ENCODE measurements at regions not wholly inside any gene's neighbourhood (a gene's known extent, or its start where the extent isn't known, plus 50 kb on each side); places are given as distances from the start of the nearest gene placed in this dataset.
A peak's percentile ranks its signal among the peaks of the same experiment; 100 is the strongest.

DNA sequence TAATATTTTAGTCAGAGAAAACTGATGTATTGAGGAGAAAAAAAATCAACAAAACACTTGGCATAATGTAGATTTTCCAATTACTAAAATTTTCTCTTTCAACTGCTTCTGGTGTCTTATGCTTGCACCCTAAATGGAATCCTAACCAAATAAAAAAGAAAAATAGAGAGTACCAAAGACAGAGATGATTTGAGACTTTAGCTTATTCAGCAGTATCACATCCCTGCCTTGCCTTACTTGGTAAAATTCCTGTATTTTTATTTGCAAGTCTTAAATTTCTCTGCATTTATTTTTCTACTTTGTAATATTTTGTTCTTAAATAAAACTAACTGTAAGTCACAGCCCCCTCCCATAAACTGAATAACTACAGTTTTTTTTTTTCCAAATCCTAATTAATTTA lies 950.5 kb upstream of the INTU start:
- Histone ChIP-seq H3K9me3 (ENCODE audit: control insufficient read depth in 4 of 4, insufficient read depth in 3 of 4, low read length in 3 of 4) (no peaks in the 10 kb centered on the region), H3K4me1 (ENCODE audit: control insufficient read depth in 5 of 5, insufficient read depth in 5 of 5, low read length in 5 of 5) (peaks cover 0 to 39% (median 0%) of the 10 kb centered on the region in 5 donors), H3K27me3 (ENCODE audit: control insufficient read depth in 3 of 3, insufficient read depth in 3 of 3, low read length in 2 of 3) (no peaks in the 10 kb centered on the region), H3K27ac (ENCODE audit: low read depth in 1 of 2, low read length in 1 of 2) (no peak overlapping the region), H3K9ac (ENCODE audit: insufficient read depth in 1 of 2, low read length in 2 of 2) (no peak overlapping the region), H3K4me3 (no peak overlapping the region), H3K36me3 (ENCODE audit: control insufficient read depth in 4 of 4, insufficient read depth in 4 of 4, low read length in 4 of 4) (no peaks in the 10 kb centered on the region)
- ATAC-seq (ENCODE audit: insufficient read depth, low FRiP score) (no peak), DNase-seq (peak in 1 of 3 donors; percentile 36)
- no peak for TF ChIP-seq CTCF (IDR thresholded peaks at IDR 0.05; ENCODE audit: control extremely low read depth, extremely low read depth)

GRCh38 chr4:126686491-126686890 lies 946.3 kb upstream of the INTU start:
- H3K4me1 ChIP-seq (ENCODE audit: control insufficient read depth in 5 of 5, insufficient read depth in 5 of 5, low read length in 5 of 5): peaks cover 0 to 48% (median 3%) of the 10 kb centered on the region in 5 donors
- no peaks in the 10 kb centered on the region for H3K9me3 ChIP-seq (ENCODE audit: control insufficient read depth in 4 of 4, insufficient read depth in 3 of 4, low read length in 3 of 4)
- no peak for TF ChIP-seq CTCF (IDR thresholded peaks at IDR 0.05; ENCODE audit: control extremely low read depth, extremely low read depth)
- ATAC-seq (ENCODE audit: insufficient read depth, low FRiP score) (no peak), DNase-seq (peak in 2 of 3 donors; percentile 77)
- H3K27me3 ChIP-seq (ENCODE audit: control insufficient read depth in 3 of 3, insufficient read depth in 3 of 3, low read length in 2 of 3): no peaks in the 10 kb centered on the region
- no peak overlapping the region for H3K4me3 ChIP-seq
- no peak overlapping the region for H3K9ac ChIP-seq (ENCODE audit: insufficient read depth in 1 of 2, low read length in 2 of 2)
- H3K36me3 ChIP-seq (ENCODE audit: control insufficient read depth in 4 of 4, insufficient read depth in 4 of 4, low read length in 4 of 4): no peaks in the 10 kb centered on the region
- no peak overlapping the region for H3K27ac ChIP-seq (ENCODE audit: low read depth in 1 of 2, low read length in 1 of 2)

- Histone ChIP-seq H3K9ac (ENCODE audit: insufficient read depth in 1 of 2, low read length in 2 of 2) (no peak overlapping the region), H3K4me1 (ENCODE audit: control insufficient read depth in 5 of 5, insufficient read depth in 5 of 5, low read length in 5 of 5) (peaks cover 0 to 41% (median 3%) of the 10 kb centered on the region in 5 donors), H3K36me3 (ENCODE audit: control insufficient read depth in 4 of 4, insufficient read depth in 4 of 4, low read length in 4 of 4) (no peaks in the 10 kb centered on the region), H3K27ac (ENCODE audit: low read depth in 1 of 2, low read length in 1 of 2) (no peak overlapping the region), H3K27me3 (ENCODE audit: control insufficient read depth in 3 of 3, insufficient read depth in 3 of 3, low read length in 2 of 3) (no peaks in the 10 kb centered on the region), H3K4me3 (no peak overlapping the region), H3K9me3 (ENCODE audit: control insufficient read depth in 4 of 4, insufficient read depth in 3 of 4, low read length in 3 of 4) (no peaks in the 10 kb centered on the region)
- ATAC-seq (ENCODE audit: insufficient read depth, low FRiP score) (no peak), DNase-seq (peak in 2 of 3 donors; percentile 84)
- 49 to 57% methylated on average over 6 of the region's 6 CpGs for WGBS, 2 donors
- TF ChIP-seq CTCF (IDR thresholded peaks at IDR 0.05; ENCODE audit: control extremely low read depth, extremely low read depth): no peak
Observed at GRCh38 chr4:126687655-126688358, 945.0 kb upstream of the INTU start.

- WGBS, 2 donors: 93 to 96% methylated on average over 1 of the region's 1 CpG
- peaks cover 0 to 22% (median 2%) of the 10 kb centered on the region in 5 donors for H3K4me1 ChIP-seq (ENCODE audit: control insufficient read depth in 5 of 5, insufficient read depth in 5 of 5, low read length in 5 of 5)
- H3K9ac ChIP-seq (ENCODE audit: insufficient read depth in 1 of 2, low read length in 2 of 2): no peak overlapping the region
- H3K27me3 ChIP-seq (ENCODE audit: control insufficient read depth in 3 of 3, insufficient read depth in 3 of 3, low read length in 2 of 3): no peaks in the 10 kb centered on the region
- no peak overlapping the region for H3K4me3 ChIP-seq
- no peak for DNase-seq
- H3K27ac ChIP-seq (ENCODE audit: low read depth in 1 of 2, low read length in 1 of 2): no peak overlapping the region
- no peak for ATAC-seq (ENCODE audit: insufficient read depth, low FRiP score)
- H3K9me3 ChIP-seq (ENCODE audit: control insufficient read depth in 4 of 4, insufficient read depth in 3 of 4, low read length in 3 of 4): no peaks in the 10 kb centered on the region
- no peak for TF ChIP-seq CTCF (IDR thresholded peaks at IDR 0.05; ENCODE audit: control extremely low read depth, extremely low read depth)
- no peaks in the 10 kb centered on the region for H3K36me3 ChIP-seq (ENCODE audit: control insufficient read depth in 4 of 4, insufficient read depth in 4 of 4, low read length in 4 of 4)
Observed at GRCh38 chr4:126691797-126692196, 941.0 kb upstream of the INTU start.

Data from lung (tissue), 11 donors.